Hematopoietic multipotent progenitor cell treated with erythropoietin and hydrocortisone succinate and interleukin-3 and kit ligand, for 4 days (in vitro differentiated cells): ENCODE measurements at regions not wholly inside any gene's neighbourhood (a gene's known extent, or its start where the extent isn't known, plus 50 kb on each side); places are given as distances from the start of the nearest gene placed in this dataset.

Experiments
- DNase-seq: peaks from one replicate; pipeline ENCODE4 v3.0.0-alpha.2; 2015

- DNase-seq: peak; percentile 34
Measured at GRCh38 chr5:171630350-171631065, 155.1 kb upstream of the SMIM23 start.

GRCh38 chr5:171632616-171633015 is 153.0 kb upstream of the SMIM23 start:
- DNase-seq: peak; percentile 45

- peak; percentile 81 for DNase-seq
Measured at GRCh38 chr5:171633776-171634470, 151.7 kb upstream of the SMIM23 start.

- no peak for DNase-seq
Measured at GRCh38 chr5:171634511-171634910, 151.1 kb upstream of the SMIM23 start.

- DNase-seq: no peak
Measured at GRCh38 chr5:171635028-171635427, 150.6 kb upstream of the SMIM23 start.

- DNase-seq: peak; percentile 47
Measured at GRCh38 chr5:171635561-171636245, 149.9 kb upstream of the SMIM23 start.

GRCh38 chr5:171637811-171638210 is 147.8 kb upstream of the SMIM23 start:
- DNase-seq: no peak

- DNase-seq: no peak
Measured at GRCh38 chr5:171639205-171639621, 146.4 kb upstream of the SMIM23 start.

GRCh38 chr5:171639966-171640365 is 145.7 kb upstream of the SMIM23 start:
- no peak for DNase-seq

GRCh38 chr5:171640480-171640879 is 145.1 kb upstream of the SMIM23 start:
- DNase-seq: no peak

GRCh38 chr5:171641891-171642290 is 143.7 kb upstream of the SMIM23 start:
- no peak for DNase-seq

- DNase-seq: no peak
Measured at GRCh38 chr5:171642894-171643293, 142.7 kb upstream of the SMIM23 start.

- DNase-seq: no peak
Measured at GRCh38 chr5:171644536-171644935, 141.1 kb upstream of the SMIM23 start.

GRCh38 chr5:171646102-171647042 is 139.2 kb upstream of the SMIM23 start:
- no peak for DNase-seq

GRCh38 chr5:171647043-171647903 is 138.3 kb upstream of the SMIM23 start:
- peak; percentile 64 for DNase-seq

- no peak for DNase-seq
Measured at GRCh38 chr5:171647904-171648260, 137.7 kb upstream of the SMIM23 start.

GRCh38 chr5:171648279-171649074 is 137.1 kb upstream of the SMIM23 start:
- no peak for DNase-seq

GRCh38 chr5:171649075-171649401 is 136.6 kb upstream of the SMIM23 start:
- DNase-seq: no peak

- DNase-seq: no peak
Measured at GRCh38 chr5:171650597-171650996, 135.0 kb upstream of the SMIM23 start.

GRCh38 chr5:171651102-171651501 is 134.5 kb upstream of the SMIM23 start:
- DNase-seq: no peak

- DNase-seq: no peak
Measured at GRCh38 chr5:171654881-171655280, 130.7 kb upstream of the SMIM23 start.
